ENCODE measurements at regions not wholly inside any gene's neighbourhood (a gene's known extent, or its start where the extent isn't known, plus 50 kb on each side); places are given as distances from the start of the nearest gene placed in this dataset.

DNA sequence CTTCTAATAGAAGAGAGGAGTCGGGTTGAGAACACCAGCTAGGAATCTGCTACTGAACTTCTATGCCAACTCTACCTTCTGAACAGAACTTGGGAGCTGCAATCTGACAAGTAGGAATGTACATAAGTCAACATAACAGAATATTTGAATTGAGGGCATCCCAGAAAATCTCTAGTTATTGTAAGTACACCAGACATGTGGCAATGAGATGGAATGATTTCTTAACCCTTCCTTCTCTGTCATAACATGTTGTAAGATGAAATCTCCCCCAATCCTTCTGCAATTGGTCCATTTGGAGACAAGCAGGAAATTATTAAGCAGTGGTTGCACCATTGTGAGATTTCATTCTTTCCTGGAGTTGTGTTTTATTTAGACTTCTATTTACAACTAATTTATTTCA, 68.7 kb upstream of the TMPO start:
- Histone ChIP-seq H3K36me3 (replicated peaks; ENCODE audit: insufficient read depth, low read length) (no peaks in the 10 kb centered on the region), H3K27ac (ENCODE audit: low read length) (no peak overlapping the region), H4K20me1 (ENCODE audit: insufficient read depth, low read length) (no peaks in the 10 kb centered on the region), H3F3A (ENCODE audit: insufficient read depth, low read length) (no peaks in the 10 kb centered on the region), H3K27me3 (replicated peaks; ENCODE audit: insufficient read depth, low read length) (no peaks in the 10 kb centered on the region), H2AFZ (ENCODE audit: low read length) (no peak overlapping the region), H3K79me2 (ENCODE audit: low read length) (no peaks in the 10 kb centered on the region), H3K4me2 (ENCODE audit: low read depth, low read length) (no peak overlapping the region), H3K9me3 (replicated peaks; ENCODE audit: insufficient read depth, low read length) (no peaks in the 10 kb centered on the region), H3K4me1 (ENCODE audit: low read length) (no peaks in the 10 kb centered on the region), H3K9me2 (replicated peaks; ENCODE audit: insufficient read depth, low read length) (no peaks in the 10 kb centered on the region), H3K4me3 (ENCODE audit: low read length) (no peak overlapping the region), H3K9ac (ENCODE audit: low read length) (no peak overlapping the region)
- no peak for TF ChIP-seq EZH2phosphoT487 (IDR thresholded peaks at IDR 0.05; ENCODE audit: low read length)
- TF ChIP-seq, protein P1, sequence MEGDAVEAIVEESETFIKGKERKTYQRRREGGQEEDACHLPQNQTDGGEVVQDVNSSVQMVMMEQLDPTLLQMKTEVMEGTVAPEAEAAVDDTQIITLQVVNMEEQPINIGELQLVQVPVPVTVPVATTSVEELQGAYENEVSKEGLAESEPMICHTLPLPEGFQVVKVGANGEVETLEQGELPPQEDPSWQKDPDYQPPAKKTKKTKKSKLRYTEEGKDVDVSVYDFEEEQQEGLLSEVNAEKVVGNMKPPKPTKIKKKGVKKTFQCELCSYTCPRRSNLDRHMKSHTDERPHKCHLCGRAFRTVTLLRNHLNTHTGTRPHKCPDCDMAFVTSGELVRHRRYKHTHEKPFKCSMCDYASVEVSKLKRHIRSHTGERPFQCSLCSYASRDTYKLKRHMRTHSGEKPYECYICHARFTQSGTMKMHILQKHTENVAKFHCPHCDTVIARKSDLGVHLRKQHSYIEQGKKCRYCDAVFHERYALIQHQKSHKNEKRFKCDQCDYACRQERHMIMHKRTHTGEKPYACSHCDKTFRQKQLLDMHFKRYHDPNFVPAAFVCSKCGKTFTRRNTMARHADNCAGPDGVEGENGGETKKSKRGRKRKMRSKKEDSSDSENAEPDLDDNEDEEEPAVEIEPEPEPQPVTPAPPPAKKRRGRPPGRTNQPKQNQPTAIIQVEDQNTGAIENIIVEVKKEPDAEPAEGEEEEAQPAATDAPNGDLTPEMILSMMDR (IDR thresholded peaks at IDR 0.05; ENCODE audit: low read length): no peak
- no peak for TF ChIP-seq EZH2 (optimal IDR thresholded peaks at IDR 0.05; ENCODE audit: low read depth, low read length)
- no peak for DNase-seq

DNA sequence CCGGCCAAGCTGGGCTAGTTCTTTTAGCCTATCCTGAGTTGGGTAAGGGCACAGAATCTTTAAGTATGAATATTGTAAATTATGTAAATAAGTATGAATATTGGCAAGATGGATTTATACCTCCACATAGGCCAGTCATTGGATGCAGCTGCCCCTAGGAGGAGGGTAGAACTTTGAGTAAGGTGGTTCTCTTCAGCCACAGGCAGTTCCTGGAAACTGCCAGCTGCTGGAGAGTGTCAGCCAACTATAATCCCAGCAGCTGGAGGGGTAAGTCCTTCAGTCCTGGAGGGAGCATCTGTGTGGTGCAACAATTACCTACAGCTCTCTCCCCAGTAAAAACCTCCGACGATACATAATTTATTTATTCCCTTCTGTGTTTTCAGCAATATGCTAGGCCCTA, 65.8 kb upstream of the TMPO start:
- Histone ChIP-seq H3K36me3 (replicated peaks; ENCODE audit: insufficient read depth, low read length) (no peaks in the 10 kb centered on the region), H3K4me2 (ENCODE audit: low read depth, low read length) (no peak overlapping the region), H3K27me3 (replicated peaks; ENCODE audit: insufficient read depth, low read length) (no peaks in the 10 kb centered on the region), H4K20me1 (ENCODE audit: insufficient read depth, low read length) (no peaks in the 10 kb centered on the region), H2AFZ (ENCODE audit: low read length) (no peak overlapping the region), H3K4me3 (ENCODE audit: low read length) (no peak overlapping the region), H3K4me1 (ENCODE audit: low read length) (no peaks in the 10 kb centered on the region), H3K9me2 (replicated peaks; ENCODE audit: insufficient read depth, low read length) (no peaks in the 10 kb centered on the region), H3F3A (ENCODE audit: insufficient read depth, low read length) (no peaks in the 10 kb centered on the region), H3K9ac (ENCODE audit: low read length) (no peak overlapping the region), H3K9me3 (replicated peaks; ENCODE audit: insufficient read depth, low read length) (no peaks in the 10 kb centered on the region), H3K27ac (ENCODE audit: low read length) (no peak overlapping the region), H3K79me2 (ENCODE audit: low read length) (no peaks in the 10 kb centered on the region)
- TF ChIP-seq, protein P1 (IDR thresholded peaks at IDR 0.05; ENCODE audit: low read length): no peak
- TF ChIP-seq EZH2 (optimal IDR thresholded peaks at IDR 0.05; ENCODE audit: low read depth, low read length) (no peak), EZH2phosphoT487 (IDR thresholded peaks at IDR 0.05; ENCODE audit: low read length) (no peak)
- DNase-seq: no peak

DNA sequence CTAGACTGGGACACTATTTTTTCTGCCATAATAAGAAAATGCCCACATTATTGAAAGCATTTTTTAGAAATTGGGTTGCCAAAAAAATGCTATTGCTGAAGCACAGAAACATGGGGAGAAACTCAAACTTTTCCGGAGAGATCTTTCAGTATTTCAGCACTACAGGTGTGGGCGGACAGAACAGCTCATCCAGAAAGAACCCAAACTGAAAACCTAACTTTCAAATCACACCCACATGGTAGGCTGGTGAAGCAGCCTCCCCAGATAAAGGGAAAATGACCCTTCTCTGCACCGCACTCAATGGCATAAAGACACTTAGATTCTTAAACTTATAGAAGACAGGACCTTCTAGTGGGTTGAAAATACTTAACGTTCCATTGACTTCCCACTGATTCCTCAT, 62.3 kb upstream of the TMPO start:
- no peaks in the 10 kb centered on the region for H3K9me3 ChIP-seq (replicated peaks; ENCODE audit: insufficient read depth, low read length)
- H3K79me2 ChIP-seq (ENCODE audit: low read length): no peaks in the 10 kb centered on the region
- H3F3A ChIP-seq (ENCODE audit: insufficient read depth, low read length): no peaks in the 10 kb centered on the region
- no peak overlapping the region for H3K4me3 ChIP-seq (ENCODE audit: low read length)
- H3K9ac ChIP-seq (ENCODE audit: low read length): no peak overlapping the region
- TF ChIP-seq EZH2 (optimal IDR thresholded peaks at IDR 0.05; ENCODE audit: low read depth, low read length): no peak
- no peak for TF ChIP-seq EZH2phosphoT487 (IDR thresholded peaks at IDR 0.05; ENCODE audit: low read length)
- TF ChIP-seq, protein P1 (IDR thresholded peaks at IDR 0.05; ENCODE audit: low read length): no peak
- H3K27me3 ChIP-seq (replicated peaks; ENCODE audit: insufficient read depth, low read length): no peaks in the 10 kb centered on the region
- H3K4me2 ChIP-seq (ENCODE audit: low read depth, low read length): no peak overlapping the region
- H3K36me3 ChIP-seq (replicated peaks; ENCODE audit: insufficient read depth, low read length): no peaks in the 10 kb centered on the region
- H3K4me1 ChIP-seq (ENCODE audit: low read length): no peaks in the 10 kb centered on the region
- no peak for DNase-seq
- no peaks in the 10 kb centered on the region for H3K9me2 ChIP-seq (replicated peaks; ENCODE audit: insufficient read depth, low read length)
- no peaks in the 10 kb centered on the region for H4K20me1 ChIP-seq (ENCODE audit: insufficient read depth, low read length)
- no peak overlapping the region for H2AFZ ChIP-seq (ENCODE audit: low read length)
- H3K27ac ChIP-seq (ENCODE audit: low read length): no peak overlapping the region
